Ectodermal cell (in vitro differentiated cells): ENCODE measurements at regions not wholly inside any gene's neighbourhood (a gene's known extent, or its start where the extent isn't known, plus 50 kb on each side); places are given as distances from the start of the nearest gene placed in this dataset.
"Not testable (repeated sequence)": the region's sequence is repeated elsewhere in the genome, so short reads cannot be mapped to it uniquely, and the experiment has no call there.

ENCODE experiments used
- H3K27ac ChIP-seq: 2 replicates; pipeline ENCODE4 v1.7.0; 2013; ENCODE audit warnings: mild to moderate bottlenecking, low read depth, low read length; ENCODE audit not compliant: insufficient read depth, poor library complexity, severe bottlenecking
- H3K27me3 ChIP-seq: 2 replicates; pipeline ENCODE4 v1.7.0; 2013; ENCODE audit warnings: mild to moderate bottlenecking, low read length; ENCODE audit not compliant: insufficient read depth, control insufficient read depth, poor library complexity, severe bottlenecking
- H3K36me3 ChIP-seq: one replicate; pipeline ENCODE4 v1.7.0; 2013; ENCODE audit warnings: low read length; ENCODE audit not compliant: control insufficient read depth, insufficient read depth
- H3K4me1 ChIP-seq: one replicate; pipeline ENCODE4 v1.7.0; 2013; ENCODE audit warnings: low read length; ENCODE audit not compliant: control insufficient read depth, insufficient read depth
- H3K4me3 ChIP-seq: 2 replicates; pipeline ENCODE4 v1.7.0; 2013; ENCODE audit warnings: low read depth, low read length, control low read depth; ENCODE audit not compliant: insufficient read depth
- H3K9me3 ChIP-seq: 2 replicates; pipeline ENCODE4 v1.7.0; 2013; ENCODE audit warnings: mild to moderate bottlenecking, low read length, moderate library complexity; ENCODE audit not compliant: control insufficient read depth
- WGBS, 2 experiments: methylation state at CpG; one replicate each; pipeline ENCODE4 v1.1.7; 2013; ENCODE audit warnings: missing lambda C conversion rate in 2 of 2; 5-methylcytosine and 5-hydroxymethylcytosine counted together

- WGBS, 2 experiments = 0 to 3% methylated on average over 1 of the region's 1 CpG
- Histone ChIP-seq H3K4me3 (no peak overlapping the region), H3K36me3 (no peaks in the 10 kb centered on the region), H3K9me3 (peaks cover 6% of the 10 kb centered on the region), H3K4me1 (peaks cover 3% of the 10 kb centered on the region), H3K27ac (no peak overlapping the region), H3K27me3 (no peaks in the 10 kb centered on the region)
Measured at GRCh38 chr3:182323126-182323700, 470.1 kb upstream of the ATP11B start.

- no peak overlapping the region for H3K4me3 ChIP-seq
Measured at GRCh38 chr3:182323898-182324297, 469.4 kb upstream of the ATP11B start.

GRCh38 chr3:182325213-182325950 lies 467.9 kb upstream of the ATP11B start:
- Histone ChIP-seq H3K27me3 (no peaks in the 10 kb centered on the region), H3K9me3 (peaks cover under 1% of the 10 kb centered on the region), H3K4me3 (no peak overlapping the region), H3K27ac (no peak overlapping the region), H3K4me1 (peaks cover 3% of the 10 kb centered on the region), H3K36me3 (no peaks in the 10 kb centered on the region)
- WGBS, 2 experiments = 86 to 92% methylated on average over 10 of the region's 10 CpGs

More at GRCh38 chr3:182323898-182324297, 469.4 kb upstream of the ATP11B start:
- 63 to 94% methylated on average over 1 of the region's 1 CpG for WGBS, 2 experiments
- H3K27ac ChIP-seq = no peak overlapping the region
- H3K27me3 ChIP-seq = no peaks in the 10 kb centered on the region
- peaks cover 3% of the 10 kb centered on the region for H3K9me3 ChIP-seq
- peaks cover 3% of the 10 kb centered on the region for H3K4me1 ChIP-seq
- H3K36me3 ChIP-seq = no peaks in the 10 kb centered on the region

GRCh38 chr3:182327196-182327681 lies 466.1 kb upstream of the ATP11B start:
- Histone ChIP-seq H3K27me3 (no peaks in the 10 kb centered on the region), H3K9me3 (no peaks in the 10 kb centered on the region), H3K27ac (no peak overlapping the region), H3K4me3 (no peak overlapping the region), H3K4me1 (peaks cover 3% of the 10 kb centered on the region), H3K36me3 (no peaks in the 10 kb centered on the region)
- 72 to 75% methylated on average over 10 of the region's 10 CpGs for WGBS, 2 experiments

GRCh38 chr3:182330646-182331045 lies 462.7 kb upstream of the ATP11B start:
- H3K36me3 ChIP-seq = no peaks in the 10 kb centered on the region
- H3K4me3 ChIP-seq = no peak overlapping the region
- H3K9me3 ChIP-seq = no peaks in the 10 kb centered on the region
- no peaks in the 10 kb centered on the region for H3K4me1 ChIP-seq
- no peak overlapping the region for H3K27ac ChIP-seq
- no peaks in the 10 kb centered on the region for H3K27me3 ChIP-seq

GRCh38 chr3:182331341-182331740 lies 462.0 kb upstream of the ATP11B start:
- no peaks in the 10 kb centered on the region for H3K27me3 ChIP-seq
- no peak overlapping the region for H3K4me3 ChIP-seq
- H3K9me3 ChIP-seq = no peaks in the 10 kb centered on the region
- H3K4me1 ChIP-seq = no peaks in the 10 kb centered on the region
- H3K36me3 ChIP-seq = no peaks in the 10 kb centered on the region
- no peak overlapping the region for H3K27ac ChIP-seq
- 97 to 99% methylated on average over 4 of the region's 4 CpGs for WGBS, 2 experiments

- no peak overlapping the region for H3K27ac ChIP-seq
- H3K4me1 ChIP-seq = no peaks in the 10 kb centered on the region
- no peaks in the 10 kb centered on the region for H3K9me3 ChIP-seq
- no peak overlapping the region for H3K4me3 ChIP-seq
- no peaks in the 10 kb centered on the region for H3K36me3 ChIP-seq
- no peaks in the 10 kb centered on the region for H3K27me3 ChIP-seq
- WGBS, 2 experiments = 60 to 82% methylated on average over 1 of the region's 1 CpG
Measured at GRCh38 chr3:182342252-182342651, 451.1 kb upstream of the ATP11B start.

GRCh38 chr3:182344026-182344425 lies 449.3 kb upstream of the ATP11B start:
- not testable (repeated sequence) for H3K4me1 ChIP-seq, H3K27ac ChIP-seq, H3K4me3 ChIP-seq, H3K9me3 ChIP-seq, H3K36me3 ChIP-seq, H3K27me3 ChIP-seq

GRCh38 chr3:182349051-182349450 lies 444.3 kb upstream of the ATP11B start:
- H3K9me3 ChIP-seq = no peaks in the 10 kb centered on the region
- no peaks in the 10 kb centered on the region for H3K36me3 ChIP-seq
- H3K27me3 ChIP-seq = no peaks in the 10 kb centered on the region
- 46 to 47% methylated on average over 2 of the region's 2 CpGs for WGBS, 2 experiments
- no peak overlapping the region for H3K4me3 ChIP-seq
- no peaks in the 10 kb centered on the region for H3K4me1 ChIP-seq
- no peak overlapping the region for H3K27ac ChIP-seq

GRCh38 chr3:182349951-182350517 lies 443.3 kb upstream of the ATP11B start:
- Histone ChIP-seq H3K36me3 (no peaks in the 10 kb centered on the region), H3K9me3 (no peaks in the 10 kb centered on the region), H3K27ac (no peak overlapping the region), H3K4me3 (no peak overlapping the region), H3K27me3 (no peaks in the 10 kb centered on the region), H3K4me1 (no peaks in the 10 kb centered on the region)
- WGBS, 2 experiments = 92 to 96% methylated on average over 1 of the region's 1 CpG
